A673 (cell line): ENCODE measurements at regions not wholly inside any gene's neighbourhood (a gene's known extent, or its start where the extent isn't known, plus 50 kb on each side); places are given as distances from the start of the nearest gene placed in this dataset.

Experiments
- EZH2 ChIP-seq: fragments of 200-600 bp; sonication (generic); IDR thresholded peaks from 2 replicates; pipeline ENCODE4 v1.6.1; 2017; ENCODE audit warnings: borderline replicate concordance, low read depth, mild to moderate bottlenecking, mixed read lengths, antibody characterized with exemption, low read length; ENCODE audit not compliant: poor library complexity, severe bottlenecking
- TF ChIP-seq, protein P1 (sequence below): fragments of 300-800, 200-600 bp; sonication (generic); conservative IDR thresholded peaks from 2 replicates; pipeline ENCODE4 v1.5.1; 2017; ENCODE audit warnings: low read depth, mild to moderate bottlenecking, antibody characterized with exemption, low read length, moderate library complexity, mixed read lengths

DNA sequence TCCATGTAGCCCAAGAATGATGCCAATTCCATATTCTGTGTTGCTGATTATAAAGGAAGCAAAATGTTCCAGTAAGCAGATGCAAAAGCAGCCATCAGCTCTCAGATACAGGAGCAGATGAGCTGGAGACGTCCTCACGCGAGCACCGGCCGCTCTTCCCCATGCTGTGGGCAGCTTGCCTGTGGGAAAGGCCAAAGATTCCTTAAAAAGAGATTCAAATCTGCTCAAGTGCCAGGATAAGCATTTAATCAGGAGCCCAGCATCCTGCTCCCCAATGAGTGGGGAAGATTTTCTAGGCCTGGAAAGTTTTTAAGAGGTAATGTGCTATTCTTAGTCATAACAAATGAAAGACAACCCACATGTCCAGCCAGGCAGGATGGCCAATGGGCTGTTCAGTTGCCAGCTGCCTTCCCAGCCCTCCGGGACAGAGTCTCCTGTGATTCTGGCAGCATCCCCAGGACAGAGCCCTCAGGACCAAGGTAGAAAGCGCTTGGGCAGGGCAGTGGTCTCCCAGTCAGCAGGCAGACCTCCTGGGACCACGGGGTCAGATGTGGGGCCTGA, 108.2 kb upstream of the TMPRSS2 start:
- TF ChIP-seq, protein P1, sequence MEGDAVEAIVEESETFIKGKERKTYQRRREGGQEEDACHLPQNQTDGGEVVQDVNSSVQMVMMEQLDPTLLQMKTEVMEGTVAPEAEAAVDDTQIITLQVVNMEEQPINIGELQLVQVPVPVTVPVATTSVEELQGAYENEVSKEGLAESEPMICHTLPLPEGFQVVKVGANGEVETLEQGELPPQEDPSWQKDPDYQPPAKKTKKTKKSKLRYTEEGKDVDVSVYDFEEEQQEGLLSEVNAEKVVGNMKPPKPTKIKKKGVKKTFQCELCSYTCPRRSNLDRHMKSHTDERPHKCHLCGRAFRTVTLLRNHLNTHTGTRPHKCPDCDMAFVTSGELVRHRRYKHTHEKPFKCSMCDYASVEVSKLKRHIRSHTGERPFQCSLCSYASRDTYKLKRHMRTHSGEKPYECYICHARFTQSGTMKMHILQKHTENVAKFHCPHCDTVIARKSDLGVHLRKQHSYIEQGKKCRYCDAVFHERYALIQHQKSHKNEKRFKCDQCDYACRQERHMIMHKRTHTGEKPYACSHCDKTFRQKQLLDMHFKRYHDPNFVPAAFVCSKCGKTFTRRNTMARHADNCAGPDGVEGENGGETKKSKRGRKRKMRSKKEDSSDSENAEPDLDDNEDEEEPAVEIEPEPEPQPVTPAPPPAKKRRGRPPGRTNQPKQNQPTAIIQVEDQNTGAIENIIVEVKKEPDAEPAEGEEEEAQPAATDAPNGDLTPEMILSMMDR, result no peak
- TF ChIP-seq EZH2, result no peak
